Breast epithelium (tissue), 3 donors: ENCODE measurements at regions not wholly inside any gene's neighbourhood (a gene's known extent, or its start where the extent isn't known, plus 50 kb on each side); places are given as distances from the start of the nearest gene placed in this dataset.

Source experiments
- POLR2A ChIP-seq: fragments of 450-650 bp; IDR thresholded peaks from one replicate; pipeline ENCODE4 v1.6.1; 2016; ENCODE audit warnings: antibody characterized with exemption, mild to moderate bottlenecking, moderate library complexity
- TF ChIP-seq, protein P1 (sequence below), 3 donors: fragments of 450-650 bp; IDR thresholded peaks; one replicate each; pipeline ENCODE4 v1.5.1; 2016 to 2017; ENCODE audit warnings: antibody characterized with exemption in 3 of 3, mild to moderate bottlenecking in 3 of 3, moderate library complexity in 3 of 3

DNA sequence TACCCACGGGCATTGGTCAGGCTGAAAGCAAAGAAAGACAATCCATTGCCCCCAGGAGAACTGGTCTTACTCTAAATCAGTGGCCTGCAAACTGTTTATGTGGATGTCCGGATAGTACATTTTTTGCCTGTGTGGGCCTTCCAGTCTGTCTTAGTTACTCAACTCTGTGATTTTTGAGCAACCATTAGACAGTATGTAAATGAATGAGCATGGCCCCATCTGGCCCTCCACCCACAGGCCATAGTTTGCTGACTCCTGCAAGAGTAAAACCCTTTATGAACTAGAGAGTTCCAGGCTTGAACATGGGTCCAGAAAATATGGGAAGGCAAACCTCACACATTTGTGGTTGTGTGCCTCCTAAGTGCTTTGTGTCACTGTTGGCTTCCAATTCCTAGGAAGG, 55.7 kb upstream of the CYP1B1 start:
- TF ChIP-seq, protein P1, sequence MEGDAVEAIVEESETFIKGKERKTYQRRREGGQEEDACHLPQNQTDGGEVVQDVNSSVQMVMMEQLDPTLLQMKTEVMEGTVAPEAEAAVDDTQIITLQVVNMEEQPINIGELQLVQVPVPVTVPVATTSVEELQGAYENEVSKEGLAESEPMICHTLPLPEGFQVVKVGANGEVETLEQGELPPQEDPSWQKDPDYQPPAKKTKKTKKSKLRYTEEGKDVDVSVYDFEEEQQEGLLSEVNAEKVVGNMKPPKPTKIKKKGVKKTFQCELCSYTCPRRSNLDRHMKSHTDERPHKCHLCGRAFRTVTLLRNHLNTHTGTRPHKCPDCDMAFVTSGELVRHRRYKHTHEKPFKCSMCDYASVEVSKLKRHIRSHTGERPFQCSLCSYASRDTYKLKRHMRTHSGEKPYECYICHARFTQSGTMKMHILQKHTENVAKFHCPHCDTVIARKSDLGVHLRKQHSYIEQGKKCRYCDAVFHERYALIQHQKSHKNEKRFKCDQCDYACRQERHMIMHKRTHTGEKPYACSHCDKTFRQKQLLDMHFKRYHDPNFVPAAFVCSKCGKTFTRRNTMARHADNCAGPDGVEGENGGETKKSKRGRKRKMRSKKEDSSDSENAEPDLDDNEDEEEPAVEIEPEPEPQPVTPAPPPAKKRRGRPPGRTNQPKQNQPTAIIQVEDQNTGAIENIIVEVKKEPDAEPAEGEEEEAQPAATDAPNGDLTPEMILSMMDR (IDR thresholded peaks at IDR 0.05) = no peak
- TF ChIP-seq POLR2A = no peak
